Activated naive CD4-positive, alpha-beta T cell treated with anti-CD3 and anti-CD28 coated beads, Interleukin-2, amount 50 U/mL, for 24 hours (primary cell): ENCODE measurements at regions not wholly inside any gene's neighbourhood (a gene's known extent, or its start where the extent isn't known, plus 50 kb on each side); places are given as distances from the start of the nearest gene placed in this dataset.

Source experiments
- H3K27ac Mint-ChIP-seq: one replicate; pipeline ENCODE4 v1.8.0; 2021; ENCODE audit warnings: mild to moderate bottlenecking, mixed read lengths
- H3K27me3 Mint-ChIP-seq: one replicate; pipeline ENCODE4 v1.8.0; 2021; ENCODE audit warnings: mixed read lengths
- H3K36me3 Mint-ChIP-seq: one replicate; pipeline ENCODE4 v1.8.0; 2021; ENCODE audit warnings: mixed read lengths
- H3K4me1 Mint-ChIP-seq: one replicate; pipeline ENCODE4 v1.8.0; 2021; ENCODE audit warnings: mixed read lengths
- H3K4me3 Mint-ChIP-seq: one replicate; pipeline ENCODE4 v1.8.0; 2021; ENCODE audit warnings: mild to moderate bottlenecking, mixed read lengths
- H3K9me3 Mint-ChIP-seq: one replicate; pipeline ENCODE4 v1.8.0; 2021; ENCODE audit warnings: mixed read lengths

DNA sequence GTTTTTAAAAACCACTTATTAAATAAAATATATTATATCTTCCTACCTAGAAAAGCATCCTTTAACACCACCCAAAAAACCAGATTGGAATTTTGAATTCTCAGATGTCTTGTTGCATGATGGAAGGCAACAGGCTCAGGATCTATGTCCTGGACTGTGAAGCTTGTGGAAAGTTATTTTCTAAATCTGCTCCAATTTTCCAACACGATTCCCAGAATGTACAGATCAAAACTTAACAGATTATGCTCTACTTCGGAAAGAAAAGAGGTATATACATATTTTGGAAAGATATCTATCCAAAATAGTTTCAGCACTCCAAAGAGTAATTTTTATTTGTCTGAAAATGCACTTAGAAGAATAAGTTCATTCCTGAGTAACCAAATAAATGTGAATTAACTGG is 291.7 kb upstream of the EMCN start:
- H3K4me3 Mint-ChIP-seq: no peak overlapping the region
- H3K36me3 Mint-ChIP-seq: no peaks in the 10 kb centered on the region
- no peaks in the 10 kb centered on the region for H3K27me3 Mint-ChIP-seq
- no peaks in the 10 kb centered on the region for H3K9me3 Mint-ChIP-seq
- H3K27ac Mint-ChIP-seq: no peak overlapping the region
- H3K4me1 Mint-ChIP-seq: no peaks in the 10 kb centered on the region

DNA sequence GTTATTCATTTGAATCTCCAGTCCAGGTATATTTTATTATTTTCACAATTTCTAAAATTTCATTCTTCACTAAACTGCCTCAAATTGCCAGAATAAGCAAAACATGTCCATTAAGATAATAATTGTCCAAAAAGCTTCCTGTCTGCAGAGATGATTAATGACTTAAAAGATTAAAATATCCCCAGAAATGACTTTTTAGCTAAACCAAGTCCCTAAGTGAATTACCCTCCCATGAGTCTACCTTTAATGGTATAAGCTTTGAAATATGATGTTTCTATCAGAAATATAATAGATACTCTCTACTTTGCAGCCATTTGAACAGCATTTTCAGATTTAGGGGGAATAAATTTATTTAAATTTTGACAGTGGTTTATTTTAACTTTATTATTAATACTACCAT is 289.2 kb upstream of the EMCN start:
- Mint-ChIP-seq H3K9me3 (no peaks in the 10 kb centered on the region), H3K4me1 (no peaks in the 10 kb centered on the region), H3K4me3 (no peak overlapping the region), H3K27me3 (peaks cover 1% of the 10 kb centered on the region), H3K36me3 (no peaks in the 10 kb centered on the region), H3K27ac (no peak overlapping the region)

GRCh38 chr4:100805538-100805937 is 287.7 kb upstream of the EMCN start:
- no peaks in the 10 kb centered on the region for H3K4me1 Mint-ChIP-seq
- H3K27ac Mint-ChIP-seq: no peak overlapping the region
- H3K36me3 Mint-ChIP-seq: no peaks in the 10 kb centered on the region
- H3K4me3 Mint-ChIP-seq: no peak overlapping the region
- H3K9me3 Mint-ChIP-seq: no peaks in the 10 kb centered on the region
- peaks cover 1% of the 10 kb centered on the region for H3K27me3 Mint-ChIP-seq

GRCh38 chr4:100804576-100805360 is 286.9 kb upstream of the EMCN start:
- H3K9me3 Mint-ChIP-seq: no peaks in the 10 kb centered on the region
- no peaks in the 10 kb centered on the region for H3K36me3 Mint-ChIP-seq
- H3K4me1 Mint-ChIP-seq: no peaks in the 10 kb centered on the region
- H3K27ac Mint-ChIP-seq: no peak overlapping the region
- no peak overlapping the region for H3K4me3 Mint-ChIP-seq
- H3K27me3 Mint-ChIP-seq: peaks cover 1% of the 10 kb centered on the region

DNA sequence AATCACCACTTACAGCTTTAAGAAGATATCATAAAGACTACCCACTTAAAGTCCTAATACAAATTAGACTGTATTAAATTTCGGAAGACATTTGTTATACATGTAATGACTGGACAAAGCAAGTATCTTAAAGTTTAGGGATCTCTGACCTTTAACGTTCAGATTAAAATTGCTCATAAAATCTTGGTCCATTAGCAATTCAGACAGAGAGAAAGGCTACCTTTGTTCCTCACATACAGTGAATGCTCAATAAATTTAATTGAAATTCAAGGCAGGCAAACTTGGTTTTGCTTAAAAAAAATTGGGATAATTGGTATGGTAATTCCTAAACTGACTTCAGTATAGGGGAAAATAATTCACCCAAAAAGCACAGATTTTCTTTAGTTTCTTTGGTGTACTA is 285.9 kb upstream of the EMCN start:
- Mint-ChIP-seq H3K4me1 (no peaks in the 10 kb centered on the region), H3K9me3 (no peaks in the 10 kb centered on the region), H3K4me3 (no peak overlapping the region), H3K27me3 (peaks cover 1% of the 10 kb centered on the region), H3K36me3 (no peaks in the 10 kb centered on the region), H3K27ac (no peak overlapping the region)

- Mint-ChIP-seq H3K4me3 (no peak overlapping the region), H3K9me3 (no peaks in the 10 kb centered on the region), H3K4me1 (no peaks in the 10 kb centered on the region), H3K27me3 (peaks cover 3% of the 10 kb centered on the region), H3K36me3 (no peaks in the 10 kb centered on the region), H3K27ac (no peak overlapping the region)
These were observed 282.1 kb upstream of the EMCN start for GRCh38 chr4:100799761-100800539.

DNA sequence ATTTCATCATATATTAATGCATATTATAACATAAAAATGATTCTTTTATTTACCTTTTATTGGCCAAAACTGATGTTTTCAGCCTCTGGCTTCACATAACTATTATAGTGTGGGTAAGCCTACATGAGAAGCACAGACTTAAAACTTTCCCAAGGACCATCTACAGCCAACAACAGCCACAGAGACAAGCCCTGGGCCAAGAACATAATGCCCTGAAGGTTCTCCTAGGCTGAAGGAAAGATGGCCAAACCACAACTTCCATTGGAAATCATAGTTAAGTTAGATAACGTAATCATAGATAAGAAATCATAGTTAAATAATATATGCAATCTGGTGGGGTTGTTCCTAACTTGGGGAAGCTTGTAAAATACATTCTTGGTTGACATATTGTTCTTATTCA is 280.0 kb upstream of the EMCN start:
- no peak overlapping the region for H3K4me3 Mint-ChIP-seq
- no peaks in the 10 kb centered on the region for H3K36me3 Mint-ChIP-seq
- H3K27me3 Mint-ChIP-seq: peaks cover 2% of the 10 kb centered on the region
- H3K9me3 Mint-ChIP-seq: no peaks in the 10 kb centered on the region
- no peak overlapping the region for H3K27ac Mint-ChIP-seq
- no peaks in the 10 kb centered on the region for H3K4me1 Mint-ChIP-seq

GRCh38 chr4:100797356-100797755 is 279.5 kb upstream of the EMCN start:
- H3K4me1 Mint-ChIP-seq: no peaks in the 10 kb centered on the region
- H3K27ac Mint-ChIP-seq: no peak overlapping the region
- H3K27me3 Mint-ChIP-seq: peaks cover 2% of the 10 kb centered on the region
- H3K9me3 Mint-ChIP-seq: no peaks in the 10 kb centered on the region
- no peaks in the 10 kb centered on the region for H3K36me3 Mint-ChIP-seq
- H3K4me3 Mint-ChIP-seq: no peak overlapping the region

DNA sequence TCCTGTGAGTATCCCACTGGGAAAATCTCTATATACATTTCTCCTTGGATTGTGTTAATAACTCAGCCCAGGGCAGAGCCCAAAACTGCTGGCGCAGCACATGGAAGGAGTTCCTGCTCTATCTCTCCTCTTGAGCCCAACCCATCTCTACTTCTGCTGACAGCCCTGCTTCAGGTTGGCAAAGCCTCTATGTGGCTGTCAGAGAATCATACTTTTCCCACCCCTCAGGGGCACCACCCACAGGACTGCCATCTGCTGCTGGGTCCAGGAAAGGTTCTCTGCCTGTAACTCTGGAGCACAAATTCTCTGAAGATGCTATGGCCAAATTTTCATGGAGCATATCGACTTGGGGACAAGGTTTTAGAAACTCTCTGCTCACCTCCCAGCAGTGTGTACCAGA is 278.5 kb upstream of the EMCN start:
- peaks cover 2% of the 10 kb centered on the region for H3K27me3 Mint-ChIP-seq
- H3K27ac Mint-ChIP-seq: no peak overlapping the region
- no peaks in the 10 kb centered on the region for H3K36me3 Mint-ChIP-seq
- no peaks in the 10 kb centered on the region for H3K4me1 Mint-ChIP-seq
- H3K9me3 Mint-ChIP-seq: no peaks in the 10 kb centered on the region
- no peak overlapping the region for H3K4me3 Mint-ChIP-seq

DNA sequence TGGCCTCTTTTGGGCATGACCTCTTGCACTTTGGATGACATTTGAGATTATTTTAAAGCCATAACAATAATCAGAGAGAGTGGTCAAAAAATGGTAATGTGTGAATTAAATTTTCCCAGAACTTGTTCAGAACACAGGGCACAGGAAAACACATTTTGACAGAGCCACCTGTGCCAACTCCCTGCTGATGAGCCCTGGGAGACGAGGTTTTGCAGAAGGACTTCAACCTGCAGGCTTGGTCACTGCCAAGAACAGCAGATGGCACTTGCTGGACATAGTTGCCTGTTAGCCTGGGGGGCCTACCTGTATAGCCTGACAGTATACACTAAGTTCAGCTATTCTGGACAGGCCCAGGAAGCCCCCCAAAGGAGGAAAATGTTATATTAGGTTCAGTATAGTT is 277.8 kb upstream of the EMCN start:
- no peak overlapping the region for H3K27ac Mint-ChIP-seq
- no peaks in the 10 kb centered on the region for H3K36me3 Mint-ChIP-seq
- H3K9me3 Mint-ChIP-seq: no peaks in the 10 kb centered on the region
- H3K27me3 Mint-ChIP-seq: peaks cover 2% of the 10 kb centered on the region
- H3K4me1 Mint-ChIP-seq: no peaks in the 10 kb centered on the region
- H3K4me3 Mint-ChIP-seq: no peak overlapping the region

- Mint-ChIP-seq H3K4me3 (no peak overlapping the region), H3K27me3 (peaks cover 3% of the 10 kb centered on the region), H3K36me3 (no peaks in the 10 kb centered on the region), H3K4me1 (no peaks in the 10 kb centered on the region), H3K9me3 (no peaks in the 10 kb centered on the region), H3K27ac (no peak overlapping the region)
These were observed 273.2 kb upstream of the EMCN start for GRCh38 chr4:100790836-100791615.

DNA sequence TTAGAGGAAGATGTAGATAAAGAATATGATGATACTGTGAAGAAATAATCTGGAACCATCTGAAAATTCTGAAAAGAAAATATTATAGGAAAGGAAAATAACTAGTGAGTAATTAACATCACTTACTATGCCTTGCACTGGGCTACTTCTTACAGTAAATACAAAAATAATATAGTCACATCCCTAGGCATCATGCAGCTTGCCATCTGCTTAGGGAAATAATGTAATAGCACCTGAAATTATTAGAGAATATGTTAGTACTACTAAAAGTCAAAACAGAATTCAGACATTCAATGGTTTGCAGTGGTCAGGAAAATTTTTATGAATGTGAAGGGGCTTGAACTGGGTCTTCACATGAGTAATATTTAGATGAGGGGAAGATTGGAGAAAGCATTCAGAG is 272.2 kb upstream of the EMCN start:
- Mint-ChIP-seq H3K4me3 (no peak overlapping the region), H3K4me1 (no peaks in the 10 kb centered on the region), H3K9me3 (no peaks in the 10 kb centered on the region), H3K27ac (peak overlapping the region; percentile 21), H3K27me3 (peaks cover 1% of the 10 kb centered on the region), H3K36me3 (no peaks in the 10 kb centered on the region)

DNA sequence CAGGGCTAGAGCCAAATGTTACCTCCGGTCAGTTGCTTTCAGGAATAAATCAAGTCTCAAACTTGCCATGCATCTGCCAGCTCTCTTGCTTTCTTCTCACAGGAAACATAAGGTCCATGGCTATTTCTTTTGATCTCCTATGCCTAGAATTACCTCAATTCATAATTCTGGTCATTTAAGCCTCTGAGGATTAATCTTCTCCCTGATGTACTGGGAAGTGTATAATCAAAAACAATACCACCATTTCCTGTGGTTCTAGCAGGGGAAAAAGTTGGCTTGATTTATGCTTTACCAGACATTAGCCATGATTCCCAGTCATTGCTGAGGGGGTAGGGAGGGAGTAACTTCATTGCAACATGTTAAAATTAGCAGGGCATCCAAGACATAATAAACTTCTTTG is 268.7 kb upstream of the EMCN start:
- Mint-ChIP-seq H3K36me3 (no peaks in the 10 kb centered on the region), H3K9me3 (no peaks in the 10 kb centered on the region), H3K27ac (no peak overlapping the region), H3K4me1 (no peaks in the 10 kb centered on the region), H3K27me3 (peaks cover 1% of the 10 kb centered on the region), H3K4me3 (no peak overlapping the region)

- Mint-ChIP-seq H3K9me3 (no peaks in the 10 kb centered on the region), H3K4me3 (no peak overlapping the region), H3K27me3 (peaks cover 2% of the 10 kb centered on the region), H3K36me3 (no peaks in the 10 kb centered on the region), H3K27ac (no peak overlapping the region), H3K4me1 (no peaks in the 10 kb centered on the region)
These were observed 264.5 kb upstream of the EMCN start for GRCh38 chr4:100782356-100782755.

GRCh38 chr4:100781435-100781834 is 263.6 kb upstream of the EMCN start:
- Mint-ChIP-seq H3K36me3 (peaks cover 2% of the 10 kb centered on the region), H3K9me3 (no peaks in the 10 kb centered on the region), H3K4me1 (no peaks in the 10 kb centered on the region), H3K4me3 (no peak overlapping the region), H3K27ac (no peak overlapping the region), H3K27me3 (peaks cover 2% of the 10 kb centered on the region)

DNA sequence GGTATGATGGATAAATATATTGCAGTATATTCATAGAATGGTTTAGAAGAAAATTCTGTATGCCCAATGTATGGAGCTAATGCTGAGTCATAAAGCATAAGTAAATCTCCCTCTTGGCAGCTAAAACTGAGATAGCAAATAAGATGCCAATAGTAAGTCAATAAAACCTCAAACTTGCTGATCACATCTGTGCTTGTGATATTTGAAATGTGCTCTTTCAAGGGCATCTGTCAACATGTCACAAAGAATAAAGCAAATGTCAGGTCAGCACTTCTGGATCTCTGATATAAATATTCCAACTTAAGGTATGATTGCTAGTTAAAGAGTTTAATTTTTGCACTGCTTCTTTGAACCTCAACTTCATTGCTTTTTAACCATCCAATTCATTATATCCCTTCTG is 262.3 kb upstream of the EMCN start:
- Mint-ChIP-seq H3K9me3 (peaks cover 6% of the 10 kb centered on the region), H3K27me3 (peaks cover 2% of the 10 kb centered on the region), H3K4me1 (no peaks in the 10 kb centered on the region), H3K27ac (no peak overlapping the region), H3K4me3 (no peak overlapping the region), H3K36me3 (peaks cover 2% of the 10 kb centered on the region)
